ENCODE measurements at regions not wholly inside any gene's neighbourhood (a gene's known extent, or its start where the extent isn't known, plus 50 kb on each side); places are given as distances from the start of the nearest gene placed in this dataset.

DNA sequence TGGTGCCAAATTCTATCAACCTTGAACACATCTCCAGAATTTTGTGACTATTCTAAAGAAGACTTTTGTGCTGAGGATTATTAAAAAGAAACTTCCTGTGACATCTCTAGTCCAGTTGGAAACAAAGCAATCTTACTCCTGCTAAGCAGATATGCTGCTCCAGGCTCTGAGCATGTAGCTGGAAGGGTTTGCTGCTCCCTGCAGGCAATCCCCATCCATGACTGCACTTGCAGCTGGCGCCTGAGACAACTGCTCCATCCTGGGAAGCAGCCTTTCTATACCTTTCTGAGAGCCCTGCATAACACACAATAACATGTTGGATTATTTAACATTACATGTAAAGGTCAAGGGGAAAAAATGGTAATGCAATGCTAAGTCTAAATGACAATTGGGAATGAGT is 105.1 kb downstream of the NDUFA12 start:
- TF ChIP-seq, protein P1, sequence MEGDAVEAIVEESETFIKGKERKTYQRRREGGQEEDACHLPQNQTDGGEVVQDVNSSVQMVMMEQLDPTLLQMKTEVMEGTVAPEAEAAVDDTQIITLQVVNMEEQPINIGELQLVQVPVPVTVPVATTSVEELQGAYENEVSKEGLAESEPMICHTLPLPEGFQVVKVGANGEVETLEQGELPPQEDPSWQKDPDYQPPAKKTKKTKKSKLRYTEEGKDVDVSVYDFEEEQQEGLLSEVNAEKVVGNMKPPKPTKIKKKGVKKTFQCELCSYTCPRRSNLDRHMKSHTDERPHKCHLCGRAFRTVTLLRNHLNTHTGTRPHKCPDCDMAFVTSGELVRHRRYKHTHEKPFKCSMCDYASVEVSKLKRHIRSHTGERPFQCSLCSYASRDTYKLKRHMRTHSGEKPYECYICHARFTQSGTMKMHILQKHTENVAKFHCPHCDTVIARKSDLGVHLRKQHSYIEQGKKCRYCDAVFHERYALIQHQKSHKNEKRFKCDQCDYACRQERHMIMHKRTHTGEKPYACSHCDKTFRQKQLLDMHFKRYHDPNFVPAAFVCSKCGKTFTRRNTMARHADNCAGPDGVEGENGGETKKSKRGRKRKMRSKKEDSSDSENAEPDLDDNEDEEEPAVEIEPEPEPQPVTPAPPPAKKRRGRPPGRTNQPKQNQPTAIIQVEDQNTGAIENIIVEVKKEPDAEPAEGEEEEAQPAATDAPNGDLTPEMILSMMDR (IDR thresholded peaks at IDR 0.05; ENCODE audit: extremely low read depth in 1 of 2, insufficient read depth in 1 of 2, low read depth in 1 of 2, low read length in 2 of 2): peak in 1 of 2 donors; percentile 47
- TF ChIP-seq MAX (IDR thresholded peaks at IDR 0.05; ENCODE audit: insufficient read depth, insufficient read length) (no peak), JUN (IDR thresholded peaks at IDR 0.05; ENCODE audit: borderline replicate concordance, insufficient read depth, insufficient read length, low read depth) (no peak)
- H4K20me1 ChIP-seq (replicated peaks; ENCODE audit: control insufficient read depth, extremely low read depth, insufficient read depth, low read length): no peaks in the 10 kb centered on the region
- DNase-seq (ENCODE audit: low read depth, low spot score) (peak; percentile 19), FAIRE-seq (no peak)
- ChIA-PET POLR2A (interaction anchor here (0.5 kb wide), 1 partner anchor 326 kb away, joined by 4 read pairs; no protein-coding TSS in a partner anchor), CTCF (interaction anchor here (1.0 to 1.1 kb wide), 4 partner anchors 8 to 364 kb away, joined by 3 to 4 read pairs (median 3); no protein-coding TSS in a partner anchor)
- no peak overlapping the region for H3K27ac ChIP-seq (ENCODE audit: insufficient read depth, low read depth, low read length)
- no peak overlapping the region for H3K4me3 ChIP-seq (replicated peaks in 1 of 3; ENCODE audit: insufficient read depth in 1 of 3, low read depth in 1 of 3, low read length in 3 of 3)
- BruUV-seq (replicated peaks): no TSS peak
- no peaks in the 10 kb centered on the region for H3K36me3 ChIP-seq (ENCODE audit: control insufficient read depth in 2 of 2, extremely low read depth in 1 of 2, insufficient read depth in 2 of 2, low read length in 2 of 2)
- no peaks in the 10 kb centered on the region for H3K9me3 ChIP-seq (replicated peaks; ENCODE audit: control insufficient read depth, insufficient read depth, low read length)
- intact Hi-C loops (cut with micrococcal nuclease) (loop anchor here (1.0 kb wide), 1 partner anchor 352 kb away; no protein-coding TSS in a partner anchor), dilution Hi-C loops (cut with MboI; ENCODE audit: extremely low pct_ligation_motif_present, low sequenced_read_pairs) (no loop called here)
- no peaks in the 10 kb centered on the region for H3K9me1 ChIP-seq (replicated peaks; ENCODE audit: control insufficient read depth, extremely low read depth, insufficient read depth, low read length)
- H3K4me1 ChIP-seq (ENCODE audit: control insufficient read depth, extremely low read depth, insufficient read depth, low read length): no peaks in the 10 kb centered on the region
- H3K4me2 ChIP-seq (ENCODE audit: insufficient read depth, low read length): no peak overlapping the region
- H3K9ac ChIP-seq (replicated peaks; ENCODE audit: extremely low read depth, insufficient read depth, low read length): no peak overlapping the region
- H2AFZ ChIP-seq (ENCODE audit: low read depth, low read length): no peak overlapping the region
- peaks cover 0 to 5% of the 10 kb centered on the region in 2 experiments for H3K27me3 ChIP-seq (ENCODE audit: control insufficient read depth in 2 of 2, insufficient read depth in 2 of 2, low read length in 2 of 2)
- no peaks in the 10 kb centered on the region for H3K79me2 ChIP-seq (ENCODE audit: control insufficient read depth, insufficient read depth, low read length)

DNA sequence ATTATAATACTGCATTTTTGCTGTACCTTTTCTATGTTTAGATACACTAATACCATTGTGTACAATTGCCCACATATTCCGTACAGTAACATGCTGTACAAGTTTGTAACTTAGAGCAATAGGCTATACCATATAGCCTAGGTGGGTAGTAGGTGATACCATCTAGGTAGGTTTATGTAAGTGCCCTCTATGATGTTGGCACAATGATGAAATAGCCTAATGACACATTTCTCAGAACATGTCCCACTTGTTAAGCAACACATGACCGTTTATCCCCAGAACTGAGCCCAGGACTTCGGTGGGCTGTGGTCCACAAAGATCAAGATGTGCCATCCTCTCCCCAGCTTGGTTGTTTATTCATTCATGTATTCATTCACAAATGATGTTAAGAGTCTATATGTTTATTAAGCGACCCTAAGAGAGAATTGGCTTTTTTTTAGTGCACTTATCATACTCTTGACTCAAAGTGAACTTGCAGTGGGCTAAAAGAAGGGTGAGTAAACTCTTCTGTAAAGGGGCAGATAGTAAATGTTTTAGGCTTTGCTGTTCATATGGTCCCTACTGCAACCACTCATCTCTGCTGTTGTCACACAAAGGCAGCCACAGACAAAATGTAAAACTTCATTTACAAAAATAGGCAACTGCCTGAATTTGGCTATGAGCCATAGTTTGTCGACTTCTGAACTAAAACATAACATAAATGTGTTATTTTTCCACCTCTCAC is 110.8 kb downstream of the NDUFA12 start:
- Histone ChIP-seq H3K4me1 (ENCODE audit: control insufficient read depth, extremely low read depth, insufficient read depth, low read length) (no peaks in the 10 kb centered on the region), H4K20me1 (replicated peaks; ENCODE audit: control insufficient read depth, extremely low read depth, insufficient read depth, low read length) (no peaks in the 10 kb centered on the region), H3K36me3 (ENCODE audit: control insufficient read depth in 2 of 2, extremely low read depth in 1 of 2, insufficient read depth in 2 of 2, low read length in 2 of 2) (no peaks in the 10 kb centered on the region), H3K9me1 (replicated peaks; ENCODE audit: control insufficient read depth, extremely low read depth, insufficient read depth, low read length) (no peaks in the 10 kb centered on the region), H3K27me3 (ENCODE audit: control insufficient read depth in 2 of 2, insufficient read depth in 2 of 2, low read length in 2 of 2) (peaks cover 0 to 7% of the 10 kb centered on the region in 2 experiments), H3K9me3 (replicated peaks; ENCODE audit: control insufficient read depth, insufficient read depth, low read length) (no peaks in the 10 kb centered on the region), H3K79me2 (ENCODE audit: control insufficient read depth, insufficient read depth, low read length) (no peaks in the 10 kb centered on the region), H3K4me3 (replicated peaks in 1 of 3; ENCODE audit: insufficient read depth in 1 of 3, low read depth in 1 of 3, low read length in 3 of 3) (no peak overlapping the region), H3K27ac (ENCODE audit: insufficient read depth, low read depth, low read length) (no peak overlapping the region), H3K4me2 (ENCODE audit: insufficient read depth, low read length) (no peak overlapping the region), H2AFZ (ENCODE audit: low read depth, low read length) (no peak overlapping the region), H3K9ac (replicated peaks; ENCODE audit: extremely low read depth, insufficient read depth, low read length) (no peak overlapping the region)
- dilution Hi-C loops (cut with MboI; ENCODE audit: extremely low pct_ligation_motif_present, low sequenced_read_pairs): no loop called here
- TF ChIP-seq, protein P1 (IDR thresholded peaks at IDR 0.05; ENCODE audit: extremely low read depth in 1 of 2, insufficient read depth in 1 of 2, low read depth in 1 of 2, low read length in 2 of 2): no peak
- TF ChIP-seq POLR2A (IDR thresholded peaks at IDR 0.05; ENCODE audit: low read depth, low read length) (no peak), MYC (IDR thresholded peaks at IDR 0.05; ENCODE audit: low read depth, low read length) (no peak), MAX (IDR thresholded peaks at IDR 0.05; ENCODE audit: insufficient read depth, insufficient read length) (no peak), GATA2 (IDR thresholded peaks at IDR 0.05; ENCODE audit: insufficient read depth, insufficient read length, low read depth, low read length) (no peak), POLR2AphosphoS5 (IDR thresholded peaks at IDR 0.05; ENCODE audit: insufficient read depth, low read depth, low read length) (no peak), FOS (IDR thresholded peaks at IDR 0.05; ENCODE audit: borderline replicate concordance, insufficient read depth, low read length) (no peak), JUN (IDR thresholded peaks at IDR 0.05; ENCODE audit: borderline replicate concordance, insufficient read depth, insufficient read length, low read depth) (no peak), EZH2 (IDR thresholded peaks at IDR 0.05; ENCODE audit: borderline replicate concordance, low read depth, low read length, severe bottlenecking) (no peak)
- intact Hi-C loops (cut with micrococcal nuclease): no loop called here
- no TSS peak for BruUV-seq (replicated peaks)
- DNase-seq (ENCODE audit: low read depth, low spot score) (no peak), FAIRE-seq (no peak)
- ChIA-PET CTCF (interaction anchor here (1.0 kb wide), 1 partner anchor 47 kb away, joined by 3 read pairs; no protein-coding TSS in a partner anchor), POLR2A (no interaction called here)
